ENCODE measurements at regions not wholly inside any gene's neighbourhood (a gene's known extent, or its start where the extent isn't known, plus 50 kb on each side); places are given as distances from the start of the nearest gene placed in this dataset.
"Not testable (repeated sequence)": the region's sequence is repeated elsewhere in the genome, so short reads cannot be mapped to it uniquely, and the experiment has no call there.

- no peak for DNase-seq
Observed at GRCh38 chr4:20122198-20122988, 129.3 kb upstream of the SLIT2 start.

DNA sequence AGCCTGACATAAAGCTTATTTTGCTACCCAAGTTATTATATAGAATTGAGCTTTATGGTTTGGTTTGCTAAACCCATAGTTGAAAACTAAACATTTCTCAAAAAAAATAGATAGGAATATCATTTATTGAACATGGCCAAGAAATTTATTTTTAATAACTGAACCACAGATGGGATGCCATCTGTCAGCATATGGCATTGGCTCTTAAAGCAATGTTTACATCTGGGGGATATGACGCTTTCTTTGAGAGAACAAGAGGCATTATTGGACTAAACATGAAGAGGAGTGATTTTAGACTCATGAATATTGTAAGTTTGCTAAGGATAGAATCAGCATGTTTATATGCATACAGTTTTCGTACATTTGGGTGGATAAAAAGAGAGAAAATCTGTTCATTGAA lies 132.6 kb upstream of the SLIT2 start:
- no peak for DNase-seq

DNA sequence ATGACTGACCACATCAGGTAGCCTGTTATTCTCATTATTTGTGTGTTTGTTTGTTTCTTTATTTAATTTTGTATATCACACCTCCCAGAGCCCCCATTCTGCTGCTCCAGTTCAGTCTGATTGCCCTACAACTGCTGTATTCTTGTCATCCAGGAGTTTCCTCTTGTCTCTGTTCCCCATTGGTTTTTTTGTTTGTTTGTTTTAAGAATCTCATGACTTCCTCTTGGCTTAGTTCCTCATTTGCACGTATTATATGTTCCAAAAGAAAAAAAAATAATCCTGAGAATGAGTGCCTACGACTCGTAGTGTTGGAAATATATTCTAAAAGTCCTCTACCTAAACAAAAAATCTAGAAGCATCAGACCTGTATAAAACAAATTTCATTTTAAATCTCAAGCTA lies 142.3 kb upstream of the SLIT2 start:
- DNase-seq: no peak

DNA sequence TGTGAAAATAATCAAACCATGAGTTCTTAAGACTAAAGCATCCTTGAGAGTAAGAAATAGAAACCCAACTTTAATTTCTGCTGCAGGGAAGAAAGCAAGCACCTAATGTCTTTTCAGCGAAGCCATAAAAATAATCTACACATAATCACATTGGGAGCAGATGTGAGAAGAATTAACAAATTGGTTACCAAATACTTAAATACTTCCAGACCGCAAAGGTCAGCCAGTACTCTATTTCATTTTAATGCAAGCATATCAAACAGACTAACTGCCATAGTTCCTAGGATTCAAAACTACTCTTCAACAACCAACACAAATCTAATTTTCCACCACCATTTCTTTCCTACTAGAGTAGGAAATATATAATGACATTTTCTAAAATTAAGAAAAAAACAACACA lies 144.8 kb upstream of the SLIT2 start:
- no peak for DNase-seq

GRCh38 chr4:20101831-20102230 lies 149.9 kb upstream of the SLIT2 start:
- no peak for DNase-seq

DNA sequence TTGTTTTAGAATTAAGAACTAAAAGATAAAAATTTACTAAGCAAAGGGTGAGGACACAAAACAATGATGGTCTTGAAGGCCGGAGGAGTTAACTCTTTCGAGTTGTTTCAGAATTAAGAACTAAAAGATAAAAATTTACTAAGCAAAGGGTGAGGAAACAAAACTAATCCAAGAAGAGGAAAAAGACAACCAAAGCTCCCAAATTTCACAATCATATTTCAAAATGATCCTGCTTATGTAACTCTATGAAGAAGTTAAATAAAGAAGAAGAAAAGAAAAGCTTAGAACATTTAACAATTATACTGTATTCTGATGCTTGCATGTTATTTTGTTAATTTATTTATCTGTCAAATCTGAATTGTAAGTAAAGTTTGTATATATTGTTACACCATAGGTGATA lies 154.8 kb upstream of the SLIT2 start:
- DNase-seq: no peak

GRCh38 chr4:20095805-20096541 lies 155.7 kb upstream of the SLIT2 start:
- no peak for DNase-seq

- no peak for DNase-seq
Observed at GRCh38 chr4:20091781-20092180, 159.9 kb upstream of the SLIT2 start.

GRCh38 chr4:20087522-20087911 lies 164.2 kb upstream of the SLIT2 start:
- no peak for DNase-seq

GRCh38 chr4:20086799-20087521 lies 164.7 kb upstream of the SLIT2 start:
- no peak for DNase-seq

DNA sequence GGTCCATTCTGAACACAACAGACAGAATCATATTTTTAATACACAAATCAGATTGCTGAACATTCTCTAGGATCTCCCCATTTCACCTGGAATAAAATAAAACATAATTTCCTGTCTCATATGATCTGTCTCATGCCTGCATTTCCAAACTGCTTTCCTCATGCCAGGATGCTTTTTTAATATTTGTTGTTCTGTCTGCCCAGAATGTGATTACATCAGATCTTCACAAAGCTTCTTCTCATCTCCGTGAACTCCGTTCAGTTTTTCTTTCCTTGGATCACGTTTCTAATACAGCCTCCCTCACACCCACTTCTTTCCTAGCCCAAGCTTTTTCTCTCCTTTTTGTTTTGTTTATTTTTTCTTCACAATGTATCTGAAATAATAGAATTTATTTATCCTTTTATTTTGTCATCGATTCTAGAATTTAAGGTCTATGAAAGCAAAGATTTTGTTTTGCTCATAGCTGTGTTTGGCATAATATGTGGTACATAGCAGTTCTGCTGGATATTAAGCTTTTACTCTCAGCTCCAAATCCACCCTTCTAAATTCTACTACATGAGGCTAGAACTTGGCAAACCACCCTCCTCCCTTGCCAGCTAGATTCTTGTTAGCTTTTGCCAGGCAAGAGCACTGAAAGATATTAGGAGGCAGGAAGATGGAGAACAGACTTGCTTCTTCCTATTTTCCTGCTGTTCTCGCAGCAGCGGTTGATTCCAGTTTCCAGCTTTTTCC lies 165.5 kb upstream of the SLIT2 start:
- no peak for DNase-seq

- no peak for DNase-seq
Observed at GRCh38 chr4:20085653-20086052, 166.1 kb upstream of the SLIT2 start.

DNA sequence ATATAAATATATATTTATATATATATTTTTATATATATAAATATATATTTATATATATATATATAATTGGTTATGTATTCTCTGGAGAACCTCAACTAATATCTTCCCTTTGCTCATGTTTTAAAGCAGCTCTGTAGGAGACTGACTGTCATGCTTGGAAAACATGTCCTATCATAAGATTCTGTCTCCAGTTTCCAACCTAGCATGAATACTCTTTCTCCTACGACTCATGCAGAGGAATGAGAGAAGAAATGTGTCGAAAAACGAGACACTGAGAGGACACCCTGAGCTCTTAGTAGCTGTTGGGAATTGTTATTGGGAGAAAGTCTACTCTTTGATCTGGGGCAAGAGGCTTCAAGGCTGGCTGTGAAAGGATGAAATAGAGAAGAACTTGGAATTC lies 166.5 kb upstream of the SLIT2 start:
- DNase-seq: no peak

GRCh38 chr4:20084488-20084887 lies 167.2 kb upstream of the SLIT2 start:
- no peak for DNase-seq

DNA sequence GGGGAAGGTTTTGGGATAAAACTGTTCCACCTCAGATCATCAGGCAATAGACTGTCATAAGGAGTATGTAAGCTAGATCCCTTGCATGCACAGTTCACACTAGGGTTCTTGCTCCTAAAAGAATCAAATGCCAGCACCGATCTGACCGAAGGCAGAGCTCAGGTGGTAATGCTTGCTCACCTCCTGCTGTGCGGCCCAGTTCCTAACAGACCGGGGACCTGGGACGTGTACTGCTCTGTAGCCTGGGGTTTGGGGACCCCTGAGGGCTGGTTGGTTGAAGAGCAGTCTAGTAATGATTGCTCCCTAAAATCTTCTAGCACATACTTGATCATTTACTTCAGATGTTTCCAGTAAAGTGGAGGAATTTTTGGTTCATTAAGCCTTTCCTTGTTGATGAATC lies 173.1 kb upstream of the SLIT2 start:
- no peak for DNase-seq

- no peak for DNase-seq
Observed at GRCh38 chr4:20075248-20075871, 176.3 kb upstream of the SLIT2 start.

- no peak for DNase-seq
Observed at GRCh38 chr4:20074450-20074849, 177.3 kb upstream of the SLIT2 start.

DNA sequence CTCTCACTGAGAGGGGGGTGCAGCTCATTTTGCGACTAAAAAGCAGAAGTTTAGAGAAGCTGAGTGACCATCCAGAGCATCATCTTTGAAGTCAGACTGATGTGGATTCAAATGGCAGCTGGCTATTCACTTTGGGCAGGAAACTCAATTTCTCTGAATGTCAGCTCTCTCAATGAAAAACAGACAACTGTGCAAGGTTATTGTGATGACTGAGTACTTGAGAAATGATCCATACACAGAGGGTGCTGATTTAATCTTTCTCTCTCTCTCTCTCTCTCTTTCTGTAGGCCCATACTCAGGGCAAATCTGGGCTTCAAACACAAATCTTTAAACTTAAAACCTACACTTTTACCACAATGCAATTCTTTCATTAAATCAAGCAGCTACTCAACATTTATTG lies 185.8 kb upstream of the SLIT2 start:
- no peak for DNase-seq

DNA sequence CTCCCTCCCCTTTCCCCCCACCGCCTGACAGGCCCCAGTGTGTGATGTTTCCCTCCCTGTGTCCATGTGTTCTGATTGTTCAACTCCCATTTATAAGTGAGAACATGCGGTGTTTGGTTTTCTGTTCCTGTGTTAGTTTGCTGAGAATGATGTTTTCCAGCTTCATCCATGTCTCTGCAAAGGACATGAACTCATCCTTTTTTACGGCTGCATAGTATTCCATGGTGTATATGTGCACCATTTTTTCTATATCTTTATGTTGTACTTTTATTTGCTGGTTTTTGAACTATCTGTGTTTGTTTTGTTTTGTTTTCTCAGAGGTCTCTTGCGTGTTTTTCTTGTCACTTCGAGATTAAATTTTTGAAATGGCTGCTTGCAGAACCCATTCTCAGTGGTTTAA lies 188.8 kb upstream of the SLIT2 start:
- DNase-seq: not testable (repeated sequence)

DNA sequence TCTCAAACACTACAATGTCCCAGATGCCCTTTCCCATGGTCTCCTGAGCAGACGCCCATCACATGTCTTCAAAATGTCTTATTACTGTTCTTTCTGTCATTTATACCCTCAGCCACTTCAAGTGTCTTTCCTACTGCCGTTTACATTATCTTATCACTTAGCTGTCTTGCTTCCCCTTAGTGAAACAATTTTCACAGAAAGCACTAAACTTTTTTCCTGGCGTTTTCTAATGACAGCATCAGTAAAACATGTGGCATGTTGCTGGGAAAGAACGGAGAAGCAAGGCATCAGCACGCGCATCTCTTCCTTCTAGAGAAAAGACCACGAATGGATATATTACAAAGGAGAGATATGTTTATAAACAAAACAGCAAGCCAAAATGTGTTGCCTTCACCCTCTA lies 189.7 kb upstream of the SLIT2 start:
- no peak for DNase-seq

DNA sequence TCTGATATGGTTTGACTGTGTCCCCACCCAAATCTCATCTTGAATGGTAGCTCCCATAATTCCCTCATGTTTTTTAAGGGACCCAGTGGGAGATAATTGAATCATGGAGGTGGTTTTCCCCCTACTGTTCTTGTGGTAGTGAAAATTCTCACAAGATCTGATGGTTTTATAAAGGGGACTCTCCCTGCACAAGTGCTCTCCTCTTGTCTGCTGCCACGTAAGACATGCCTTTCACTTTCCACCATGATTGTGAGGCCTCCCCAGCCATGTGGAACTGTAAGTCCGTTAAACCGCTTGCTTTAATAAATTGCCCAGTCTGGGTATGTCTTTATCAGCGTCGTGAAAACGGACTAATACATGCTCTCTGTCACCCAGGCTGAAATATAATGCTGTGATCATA lies 200.9 kb upstream of the SLIT2 start:
- DNase-seq: no peak

DNA sequence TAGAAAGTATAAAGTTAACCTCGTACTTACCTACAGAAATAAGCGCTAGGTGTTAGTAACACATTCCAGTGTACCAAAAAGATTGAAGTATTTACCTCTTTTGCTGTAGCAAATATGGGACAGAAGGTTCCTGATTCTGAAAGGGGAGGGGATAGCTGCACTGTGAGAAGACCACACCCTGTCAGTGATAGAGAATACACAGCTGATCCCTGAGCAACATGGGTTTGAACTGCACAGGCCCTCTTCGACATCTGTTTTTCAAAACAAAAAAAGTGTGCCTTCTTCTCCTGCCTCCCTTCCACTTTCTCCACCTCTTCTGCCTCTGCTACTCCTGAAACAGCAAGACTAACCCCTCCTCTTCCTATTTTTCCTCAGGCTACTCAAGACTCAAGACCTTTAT lies 201.8 kb upstream of the SLIT2 start:
- no peak for DNase-seq

Data from stimulated activated CD4-positive, alpha-beta T cell treated with anti-CD3 and anti-CD28 coated beads, Interleukin-1b, Interleukin-23, amount 100 ng/mL, for 48 hours (primary cell).